Heart right ventricle (tissue), 16 donors: ENCODE measurements at regions not wholly inside any gene's neighbourhood (a gene's known extent, or its start where the extent isn't known, plus 50 kb on each side); places are given as distances from the start of the nearest gene placed in this dataset.

Experiments used
- ATAC-seq, 8 donors: fragments of 200-7000 bp; cut with Tn5 transposase; one replicate each; pipeline ENCODE4 v1.9.1; 2020; ENCODE audit warnings: mild to moderate bottlenecking in 8 of 8, moderate library complexity in 8 of 8, moderate number of reproducible peaks in 1 of 8
- DNase-seq, 2 donors: peaks; one replicate each; pipeline ENCODE4 v3.0.0-alpha.2; 2020
- H3K27ac ChIP-seq, 10 donors: fragments of 200-600 bp; sonication (generic) in 2 of 10; one replicate each; pipeline versions ENCODE4 v1.5.0 to v1.8.0; 2020 to 2022; ENCODE audit warnings: mild to moderate bottlenecking in 3 of 10
- H3K27me3 ChIP-seq, 7 donors: fragments of 200-600 bp; one replicate each; pipeline ENCODE4 v1.8.0; 2021 to 2022; ENCODE audit warnings: mild to moderate bottlenecking in 2 of 7
- H3K36me3 ChIP-seq, 9 donors: fragments of 200-600 bp; sonication (generic) in 1 of 9; one replicate each; pipeline versions ENCODE4 v1.5.0 to v1.8.0; 2020 to 2022; ENCODE audit warnings: mild to moderate bottlenecking in 2 of 9
- H3K4me1 ChIP-seq, 9 donors: fragments of 200-600 bp; sonication (generic) in 1 of 9; one replicate each; pipeline versions ENCODE4 v1.5.0 to v1.8.0; 2020 to 2022; ENCODE audit warnings: mild to moderate bottlenecking in 4 of 9
- H3K4me3 ChIP-seq, 10 donors: fragments of 200-600 bp; sonication (generic) in 2 of 10; one replicate each; pipeline versions ENCODE4 v1.5.0 to v1.8.0; 2020 to 2022; ENCODE audit warnings: mild to moderate bottlenecking in 7 of 10, moderate library complexity in 2 of 10
- H3K9me3 ChIP-seq, 11 donors: fragments of 200-600 bp in 10 of 11; sonication (generic) in 2 of 11; one replicate each; pipeline versions ENCODE4 v1.5.0 to v1.8.0; 2013 to 2022; ENCODE audit warnings: mild to moderate bottlenecking in 2 of 11, control low read depth in 1 of 11, moderate library complexity in 1 of 11
- CTCF ChIP-seq, 9 donors: fragments of 200-600 bp; sonication (generic) in 2 of 9; IDR thresholded peaks; one replicate each; pipeline versions ENCODE4 v1.5.0 to v1.8.0; 2021 to 2022; ENCODE audit warnings: antibody characterized with exemption in 9 of 9, mild to moderate bottlenecking in 5 of 9, moderate library complexity in 1 of 9
- WGBS, 2 donors: extraction: QIAGEN DNeasy Blood & Tissue Kit; methylation state at CpG; one replicate each; pipeline ENCODE4 v1.1.7; 2013; ENCODE audit warnings: inconsistent platforms in 1 of 2; 5-methylcytosine and 5-hydroxymethylcytosine counted together
- intact Hi-C, 10 donors: fragments of 100-400 bp; cut with DNase I; formaldehyde crosslinking; loops; one replicate each; pipeline versions ENCODE4 v1.11.1 to v1.14.2; 2022
- donor health status: Arrhythmogenic right ventricular cardiomyopathy.
- donor health status: ischemic (EF 13 %, LVEDD 7.1; RV severe dilation, severe dysfunction).
- donor health status: healthy with polysubstance abuse.
- donor health status: DM: no; HTN: yes; CAD: no.
- donor health status: DM: no; HTN: no; CAD: no.
- donor health status: ischemic (EF 25% LVEDD 6.9; RV normal size, moderate dysfunction).
- donor health status: ischemic (EF 25% LVEDD 5.7; RV mildly dilated, moderate dysfunction).
- donor health status: healthy.
- donor health status: DM: yes; HTN: yes; CAD: no.
- donor health status: Ischemic cardiomyopathy.
- donor health status: ischemic (EF 35%, LVEDD 5.7; RV mildly dilated, moderate dysfunction).
- donor health status: nonischemic (EF 11% LVEDD 7.7; RV severe dilation, severe dysfunction).
- donor health status: DM: yes; HTN: yes; CAD: no.
- donor health status: PGD.
- donor health status: ischemic (EF 29% LVEDD 5.4; RV normal size, mild dysfunction).
- donor health status: nonischemic (EF 23%, LVEDD 6.1; RV moderate dilation, normal function).

- Histone ChIP-seq H3K27me3 (peaks cover 4 to 82% (median 52%) of the 10 kb centered on the region in 7 donors), H3K9me3 (no peaks in the 10 kb centered on the region), H3K36me3 (no peaks in the 10 kb centered on the region), H3K4me3 (no peak overlapping the region), H3K4me1 (peaks cover 0 to 3% (median 0%) of the 10 kb centered on the region in 9 donors), H3K27ac (no peak overlapping the region)
- no peak for ATAC-seq
- no peak for TF ChIP-seq CTCF (IDR thresholded peaks at IDR 0.05)
- 78 to 82% methylated on average over 10 of the region's 10 CpGs for WGBS, 2 donors
- no peak for DNase-seq
- intact Hi-C loops, result loop anchor here in 8 of 10 donors (5.0 to 10.0 kb wide), 2 partner anchors 304 to 306 kb away; no protein-coding TSS in a partner anchor
These were observed 65.4 kb downstream of the UBIAD1 start for GRCh38 chr1:11338284-11338924.

GRCh38 chr1:11339346-11340232, 66.6 kb downstream of the UBIAD1 start:
- DNase-seq (no peak), ATAC-seq (no peak)
- Histone ChIP-seq H3K4me1 (peaks cover 0 to 3% (median 0%) of the 10 kb centered on the region in 9 donors), H3K27ac (no peak overlapping the region), H3K4me3 (no peak overlapping the region), H3K36me3 (no peaks in the 10 kb centered on the region), H3K27me3 (peaks cover 1 to 84% (median 59%) of the 10 kb centered on the region in 7 donors), H3K9me3 (no peaks in the 10 kb centered on the region)
- 14 to 21% methylated on average over 24 of the region's 24 CpGs for WGBS, 2 donors
- intact Hi-C loops, result loop anchor here in 9 of 10 donors (5.0 to 10.0 kb wide), 3 partner anchors 125 to 305 kb away; no protein-coding TSS in a partner anchor
- TF ChIP-seq CTCF (IDR thresholded peaks at IDR 0.05), result no peak

- Histone ChIP-seq H3K9me3 (no peaks in the 10 kb centered on the region), H3K4me3 (no peak overlapping the region), H3K4me1 (peaks cover 0 to 3% (median 0%) of the 10 kb centered on the region in 9 donors), H3K27ac (no peak overlapping the region), H3K36me3 (no peaks in the 10 kb centered on the region), H3K27me3 (peaks cover 0 to 84% (median 65%) of the 10 kb centered on the region in 7 donors)
- TF ChIP-seq CTCF (IDR thresholded peaks at IDR 0.05), result no peak
- WGBS, 2 donors, result 49 to 56% methylated on average over 4 of the region's 4 CpGs
- intact Hi-C loops, result loop anchor here in 2 of 10 donors (5.0 to 10.0 kb wide), 2 partner anchors 125 to 302 kb away; no protein-coding TSS in a partner anchor
- no peak for DNase-seq
- ATAC-seq, result no peak
These were observed 67.2 kb downstream of the UBIAD1 start for GRCh38 chr1:11340233-11340632.

GRCh38 chr1:11341901-11342552, 69.0 kb downstream of the UBIAD1 start:
- TF ChIP-seq CTCF (IDR thresholded peaks at IDR 0.05), result no peak
- no peaks in the 10 kb centered on the region for H3K9me3 ChIP-seq
- H3K36me3 ChIP-seq, result no peaks in the 10 kb centered on the region
- peaks cover 0 to 93% (median 82%) of the 10 kb centered on the region in 7 donors for H3K27me3 ChIP-seq
- intact Hi-C loops, result loop anchor here in 2 of 10 donors (5.0 to 10.0 kb wide), 2 partner anchors 123 to 300 kb away; no protein-coding TSS in a partner anchor
- ATAC-seq, result no peak
- DNase-seq, result no peak
- H3K4me3 ChIP-seq, result no peak overlapping the region
- H3K4me1 ChIP-seq, result peaks cover 0 to 3% (median 0%) of the 10 kb centered on the region in 9 donors
- H3K27ac ChIP-seq, result no peak overlapping the region
- 63 to 65% methylated on average over 6 of the region's 6 CpGs for WGBS, 2 donors
